GM11168 (cell line): ENCODE measurements at regions not wholly inside any gene's neighbourhood (a gene's known extent, or its start where the extent isn't known, plus 50 kb on each side); places are given as distances from the start of the nearest gene placed in this dataset.

Source experiments
- in situ Hi-C: fragments of 300-500 bp; cut with MboI; formaldehyde crosslinking; loops from one replicate; pipeline ENCODE4 v1.12.0; 2022; ENCODE audit warnings: low sequenced_read_pairs; ENCODE audit not compliant: unreplicated experiment

DNA sequence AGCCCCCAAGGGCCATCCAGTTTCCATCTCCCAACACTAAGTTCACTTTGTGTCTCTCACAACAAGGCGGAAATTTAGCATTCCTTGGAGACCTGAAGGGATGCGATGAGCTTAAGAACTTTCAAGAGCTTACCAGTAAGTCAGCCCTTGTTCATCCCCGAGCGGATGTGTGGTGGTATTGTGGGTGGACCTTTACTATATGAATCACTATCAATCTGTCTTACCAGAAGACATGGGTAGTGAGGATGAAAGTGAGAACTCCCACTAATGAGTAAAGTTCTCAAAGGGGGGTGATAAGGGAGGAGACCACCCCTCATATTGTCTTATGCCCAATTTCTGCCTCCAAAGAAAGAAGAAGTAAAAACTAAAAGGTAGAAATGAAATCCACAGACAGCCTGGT lies 329.6 kb upstream of the NCKAP5 start:
- in situ Hi-C loops = loop anchor here (25.0 kb wide), 2 partner anchors 189 to 314 kb away; no protein-coding TSS in a partner anchor

DNA sequence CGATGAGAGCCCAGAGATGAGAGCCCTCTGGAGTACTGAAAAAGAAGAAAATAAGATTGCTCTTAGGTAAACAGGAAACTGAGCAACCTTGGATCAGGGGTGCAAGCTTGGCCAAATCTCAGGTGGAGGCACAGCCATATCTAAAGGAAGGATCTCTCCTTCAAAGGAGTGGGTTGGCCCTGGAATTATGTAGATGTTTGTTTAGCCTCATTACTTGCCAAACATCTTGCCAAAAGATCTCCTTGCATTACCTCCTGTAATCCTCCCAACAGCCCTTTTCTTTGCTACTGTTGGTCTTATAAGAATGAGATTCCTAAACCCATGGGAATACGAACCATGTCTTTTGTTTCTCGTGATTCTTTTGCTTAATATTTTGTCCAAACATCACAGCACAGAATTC lies 332.6 kb upstream of the NCKAP5 start:
- in situ Hi-C loops = no loop called here

DNA sequence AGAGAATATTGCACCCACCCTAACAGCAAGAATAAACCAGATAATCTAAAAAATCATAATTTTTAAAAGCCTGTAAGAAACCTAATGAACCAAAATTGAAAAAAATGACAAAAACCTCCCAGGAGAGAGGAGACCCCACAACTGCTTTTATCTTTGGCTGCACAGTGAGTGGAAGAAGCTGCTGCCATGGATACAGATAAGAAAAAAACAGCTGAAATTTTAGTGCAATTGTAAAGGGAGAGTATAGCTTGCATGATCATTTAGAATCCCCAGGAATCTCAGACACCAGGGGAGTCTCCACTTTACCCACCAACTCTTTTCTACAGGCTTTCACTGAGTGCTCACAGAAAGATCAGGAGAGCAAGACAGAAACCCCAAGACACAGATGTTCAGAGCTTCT lies 338.1 kb upstream of the NCKAP5 start:
- in situ Hi-C loops = no loop called here

DNA sequence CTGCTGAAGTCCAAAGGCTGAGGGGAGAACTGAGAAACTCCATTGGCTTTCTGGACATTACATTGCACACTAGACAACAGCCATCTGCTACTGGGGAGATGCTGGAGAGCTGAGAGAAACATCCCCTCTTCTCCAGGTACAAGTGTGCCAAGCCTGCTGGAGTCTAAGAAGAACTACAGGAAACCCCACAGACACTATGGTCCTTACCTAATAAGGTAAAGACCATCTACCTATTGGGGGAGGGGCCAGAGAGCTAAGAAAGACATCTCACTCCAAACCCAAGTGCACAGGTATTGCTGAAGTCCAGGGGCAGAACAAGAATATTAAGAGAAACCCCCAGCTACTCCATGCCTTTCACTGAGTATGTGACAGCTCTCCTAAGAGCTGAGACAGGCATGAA lies 338.7 kb upstream of the NCKAP5 start:
- in situ Hi-C loops = no loop called here

DNA sequence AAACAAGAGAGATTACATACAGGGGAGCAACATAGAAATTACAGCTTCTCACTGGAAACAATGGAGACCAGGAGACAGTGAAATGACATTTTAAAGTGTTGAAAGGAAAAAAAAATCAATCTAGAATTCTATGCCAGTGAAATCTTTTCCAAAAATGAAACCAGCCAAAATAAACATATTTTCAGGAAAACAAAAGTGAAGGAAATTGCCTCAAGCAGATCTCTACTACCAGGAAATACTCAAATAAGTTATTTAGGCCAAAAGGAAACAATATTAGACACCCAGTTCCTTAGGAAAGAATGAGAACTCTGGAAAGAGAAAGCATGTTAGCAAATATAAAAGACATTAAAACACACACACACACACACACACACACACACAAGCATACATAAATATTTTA lies 339.9 kb upstream of the NCKAP5 start:
- in situ Hi-C loops = no loop called here

DNA sequence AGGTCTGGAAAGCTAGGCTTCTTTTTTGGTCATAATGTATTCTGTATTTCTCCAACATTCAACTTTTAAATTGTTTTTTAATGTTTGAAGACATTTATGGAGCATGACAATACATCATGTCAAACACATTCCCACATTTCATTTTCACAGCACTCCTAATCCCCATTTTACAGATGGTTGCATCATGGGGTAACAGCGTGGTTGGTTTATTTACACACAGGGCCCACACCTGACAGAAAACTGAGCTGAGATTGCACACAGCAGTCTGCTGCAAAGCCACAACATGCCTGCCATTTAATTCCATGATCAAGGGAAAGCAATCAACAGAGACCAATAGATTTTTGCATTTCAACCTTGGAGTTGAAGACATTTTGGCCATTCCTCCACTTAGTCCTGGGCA lies 335.7 kb upstream of the MGAT5 start:
- in situ Hi-C loops = no loop called here

DNA sequence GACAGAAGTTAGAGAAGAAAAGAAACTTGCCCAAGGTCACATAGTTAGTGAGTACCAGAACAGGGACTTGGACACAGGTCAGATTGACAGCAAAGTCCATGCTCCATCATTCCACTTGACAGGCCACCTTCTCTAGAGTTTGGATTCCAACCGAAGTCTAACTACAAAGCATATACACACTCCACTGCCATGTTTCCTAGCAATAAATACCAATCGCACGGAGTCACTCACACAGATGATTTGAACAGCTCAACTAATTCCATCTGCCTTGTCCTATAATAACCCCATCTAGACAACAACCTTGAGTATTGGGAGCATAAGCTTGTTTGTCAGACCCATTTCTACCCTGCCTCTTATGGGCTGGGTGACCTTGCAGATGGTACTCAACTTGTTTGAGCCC lies 334.6 kb upstream of the MGAT5 start:
- in situ Hi-C loops = no loop called here

DNA sequence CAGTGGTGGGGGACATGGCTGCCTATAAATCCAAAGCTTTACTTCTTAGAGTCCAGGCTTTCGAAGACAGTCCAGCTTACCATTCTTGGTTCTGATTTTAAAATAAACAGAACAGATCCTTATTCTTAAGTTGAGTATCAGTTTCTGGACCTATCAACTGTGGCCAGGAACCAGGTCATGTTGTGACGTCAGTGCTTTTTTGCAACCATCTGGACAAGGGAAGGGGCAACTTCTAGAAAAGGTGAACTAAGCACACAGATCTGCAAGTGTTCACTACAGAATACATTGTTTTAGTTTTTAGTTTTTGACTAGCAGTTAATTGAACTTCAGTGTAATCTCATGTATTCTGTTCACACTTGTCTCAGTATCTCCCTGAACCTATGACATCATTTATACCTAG lies 326.0 kb upstream of the MGAT5 start:
- in situ Hi-C loops = no loop called here

DNA sequence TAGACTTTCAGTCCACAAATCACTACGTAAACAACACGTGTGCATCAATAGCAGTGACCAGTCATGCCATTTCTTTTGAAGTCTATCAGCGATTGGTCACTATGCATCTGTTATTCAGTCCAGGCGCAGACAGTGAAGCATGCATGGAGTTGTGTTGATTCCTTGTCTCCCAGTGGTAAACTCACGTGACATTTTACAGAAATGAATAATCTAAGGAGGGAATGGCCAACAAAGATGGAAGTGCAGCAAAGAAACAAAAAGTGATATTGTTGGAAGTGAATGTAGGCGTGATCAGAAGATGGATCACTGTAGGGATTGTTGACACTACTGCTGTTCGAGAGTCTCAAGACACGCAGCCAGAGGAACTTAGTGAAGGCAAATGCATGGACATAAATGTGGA lies 317.8 kb upstream of the MGAT5 start:
- in situ Hi-C loops = no loop called here

DNA sequence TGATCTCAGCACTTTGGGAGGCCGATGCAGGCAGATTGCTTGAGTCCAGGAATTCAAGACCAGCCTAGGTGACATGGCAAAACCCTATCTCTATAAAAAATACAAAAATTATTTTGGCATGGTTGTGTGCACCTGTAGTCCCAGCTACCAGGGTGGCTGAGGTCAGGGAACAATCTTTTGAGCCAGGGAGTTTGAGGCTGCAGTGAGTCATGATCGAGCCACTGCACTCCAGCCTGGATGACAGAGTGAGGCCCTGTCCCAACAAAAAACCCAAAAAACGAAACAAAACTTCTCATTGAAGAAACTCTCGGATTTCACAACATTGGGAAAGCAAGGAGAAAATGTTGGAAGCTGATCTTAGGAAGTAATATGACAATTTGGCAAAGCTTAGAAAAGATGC lies 317.3 kb upstream of the MGAT5 start:
- in situ Hi-C loops = no loop called here

DNA sequence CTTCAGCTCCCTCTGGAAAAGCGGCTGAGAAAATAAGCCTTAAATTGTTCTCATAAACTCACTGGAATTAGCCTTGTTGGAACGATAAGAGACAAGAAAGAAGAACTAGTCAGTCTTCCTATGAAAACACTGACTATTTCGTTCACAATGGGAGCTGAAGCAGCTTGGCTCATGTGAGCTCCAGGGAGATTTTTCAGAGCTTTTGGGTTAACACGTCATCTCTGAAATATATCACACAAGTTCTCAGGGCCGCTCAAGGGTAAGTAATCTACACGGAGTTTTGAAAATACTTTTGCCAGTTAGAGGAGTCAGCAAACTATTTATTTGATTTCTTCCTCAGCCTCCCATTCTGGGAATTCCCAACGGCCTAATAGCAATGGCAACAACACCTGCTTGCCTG lies 316.2 kb upstream of the MGAT5 start:
- in situ Hi-C loops = no loop called here

DNA sequence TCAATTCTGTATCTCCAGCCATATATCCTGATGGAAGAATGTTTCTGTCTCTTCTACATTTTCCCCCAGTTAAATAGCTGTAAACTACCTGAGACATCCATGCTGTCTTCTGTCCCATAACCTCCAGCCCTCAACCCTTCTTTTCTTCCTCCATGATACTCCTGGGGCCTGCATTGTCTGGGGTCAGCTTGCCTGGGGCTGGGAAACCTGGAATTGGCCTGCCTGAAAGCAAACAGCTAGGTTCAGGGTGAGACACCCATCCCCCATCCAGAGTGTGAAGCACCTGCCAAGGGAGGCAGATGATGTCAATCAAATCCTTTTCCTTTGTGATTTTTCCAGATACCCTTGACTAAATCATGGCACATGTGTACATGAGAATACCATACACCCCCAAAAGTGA lies 313.7 kb upstream of the MGAT5 start:
- in situ Hi-C loops = no loop called here

DNA sequence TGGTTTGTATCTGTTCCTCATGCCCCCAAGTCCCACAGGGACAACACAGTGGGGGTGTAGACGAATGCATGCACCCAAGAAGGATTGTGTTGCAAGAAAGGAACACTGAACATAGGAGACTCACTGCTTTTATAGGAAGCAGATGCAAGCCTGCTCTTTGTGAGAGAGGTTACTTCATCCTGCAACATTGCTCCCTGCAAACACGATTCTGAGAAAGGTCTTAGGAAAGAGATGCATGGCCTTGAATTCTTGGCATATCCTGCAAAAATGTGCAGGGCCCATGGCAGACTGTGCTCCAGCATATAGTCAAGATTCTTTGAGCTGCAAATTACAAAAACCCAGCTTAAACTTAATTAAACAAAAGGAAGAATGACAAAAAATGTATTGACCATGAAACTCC lies 312.2 kb upstream of the MGAT5 start:
- in situ Hi-C loops = no loop called here

DNA sequence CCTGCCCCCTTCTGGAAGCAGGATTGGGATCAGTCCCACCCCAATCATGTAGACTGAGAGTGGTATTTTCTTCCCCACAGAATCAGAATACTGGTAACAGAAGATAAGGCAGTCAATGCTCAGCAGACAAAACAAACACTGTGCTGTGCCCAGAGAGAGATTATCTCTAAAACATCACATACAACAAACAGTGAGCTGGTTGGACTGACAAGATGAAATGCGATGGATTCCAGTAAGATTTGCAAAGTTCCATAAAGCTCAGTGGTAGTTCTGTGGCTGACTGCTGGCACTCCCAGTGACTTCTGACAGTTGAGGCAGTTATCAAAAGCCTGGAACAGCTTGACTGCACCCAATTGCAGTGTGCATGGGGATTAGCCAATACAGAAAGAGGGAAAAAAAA lies 311.5 kb upstream of the MGAT5 start:
- in situ Hi-C loops = no loop called here

DNA sequence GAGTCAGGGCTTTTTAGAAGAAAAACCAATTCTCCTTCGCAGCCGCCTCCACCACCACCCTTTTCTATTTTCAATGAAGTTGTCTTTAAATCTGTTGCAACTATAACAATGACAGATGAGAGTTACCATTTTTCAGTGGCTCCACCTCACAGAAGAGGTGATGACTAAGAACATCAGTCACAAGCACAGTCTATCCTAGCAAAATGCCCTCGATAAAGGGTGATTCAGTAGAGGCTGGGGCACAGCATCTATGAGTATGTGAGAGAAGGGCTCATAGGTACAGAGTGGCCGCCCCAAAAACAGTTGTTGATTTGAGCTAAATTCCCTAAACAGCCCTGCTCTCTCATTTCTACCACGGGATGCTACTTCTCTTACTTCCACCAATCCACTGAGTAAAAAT lies 310.8 kb upstream of the MGAT5 start:
- in situ Hi-C loops = no loop called here

DNA sequence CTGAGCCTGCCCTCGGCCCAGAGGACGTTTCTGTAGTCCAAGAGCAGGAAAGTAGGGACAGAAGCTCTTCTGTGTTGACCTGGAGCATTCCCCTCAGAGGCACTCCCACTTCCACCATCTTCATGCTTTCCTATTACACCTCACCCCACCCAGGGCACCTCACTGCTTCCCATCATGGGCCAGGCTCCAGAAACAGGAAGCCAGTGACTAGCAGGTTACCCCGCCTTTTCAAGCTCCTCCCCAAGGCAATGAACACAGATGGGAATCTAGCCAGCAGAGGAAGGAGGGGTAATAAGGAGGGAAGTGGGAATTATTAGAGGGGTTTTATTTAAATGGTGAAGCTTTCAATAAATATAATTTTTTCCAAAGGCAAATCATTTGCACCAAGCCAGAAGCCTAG lies 308.8 kb upstream of the MGAT5 start:
- in situ Hi-C loops = no loop called here

DNA sequence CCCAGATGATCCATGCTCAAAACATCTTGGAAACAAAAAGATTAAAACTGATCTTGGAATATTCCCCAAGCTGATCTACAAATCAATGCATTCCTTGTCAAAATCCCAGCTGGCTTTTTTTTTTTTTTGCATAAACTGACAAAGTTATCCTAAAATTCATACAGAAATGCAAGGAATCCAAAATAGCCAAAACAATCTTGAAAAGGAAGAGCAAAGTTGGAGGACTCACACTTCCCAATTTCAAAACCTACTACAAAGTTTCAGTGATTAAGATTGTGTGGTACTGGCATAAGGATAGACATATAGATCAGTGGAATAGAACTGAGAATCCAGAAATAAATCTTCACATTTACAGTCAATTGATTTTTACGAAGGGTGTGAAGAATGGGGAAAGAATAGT lies 306.8 kb upstream of the MGAT5 start:
- in situ Hi-C loops = no loop called here

DNA sequence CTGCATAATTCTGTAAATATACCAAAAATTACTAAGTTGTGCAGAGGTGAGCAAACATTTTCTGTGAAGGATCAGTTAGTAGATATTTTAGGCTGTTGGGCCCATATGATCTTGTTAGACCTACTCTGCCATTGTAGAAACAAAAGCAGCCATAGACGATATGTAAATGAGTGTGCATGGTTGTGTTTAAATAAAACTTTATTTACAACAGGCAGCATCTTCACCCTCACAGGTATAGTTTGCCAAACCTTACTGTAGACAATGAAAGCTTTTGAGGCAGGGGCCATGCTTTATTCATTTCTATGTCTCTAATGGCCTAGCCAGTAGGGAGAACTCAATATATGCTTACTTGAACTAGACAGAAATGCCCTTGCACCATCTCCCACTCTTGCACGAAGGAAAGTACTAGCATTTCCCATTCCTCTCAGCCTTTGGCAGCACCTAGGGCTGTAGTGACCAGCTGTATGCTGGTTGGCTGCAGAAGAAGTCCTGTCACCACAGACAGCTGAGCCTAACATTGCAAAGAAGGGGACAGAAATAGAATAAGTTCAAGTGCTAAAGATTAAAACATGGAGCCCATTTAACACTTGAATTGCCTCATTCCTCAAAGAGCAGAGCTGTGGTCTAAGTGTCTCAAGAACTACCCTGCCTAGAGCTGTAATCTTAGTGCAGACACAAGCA lies 305.1 kb upstream of the MGAT5 start:
- in situ Hi-C loops = no loop called here

DNA sequence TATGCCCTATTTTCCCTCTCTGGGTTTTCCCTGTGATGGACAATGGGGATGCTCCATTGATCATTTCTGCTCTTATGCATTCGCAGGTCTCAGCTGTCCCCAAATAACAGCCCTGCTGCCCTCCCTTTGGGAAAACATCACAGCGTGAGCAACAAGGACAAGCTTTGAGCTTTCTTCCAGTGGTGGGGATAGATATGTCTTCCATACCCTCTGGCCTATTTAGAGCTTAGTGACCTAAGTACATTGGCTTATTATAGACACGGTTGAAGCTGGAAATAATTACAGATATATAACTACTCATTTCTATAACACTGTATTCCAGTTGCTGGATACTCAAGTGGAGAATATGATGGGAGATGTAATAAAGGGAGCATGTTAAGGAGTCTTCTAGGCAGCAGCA lies 304.3 kb upstream of the MGAT5 start:
- in situ Hi-C loops = no loop called here

DNA sequence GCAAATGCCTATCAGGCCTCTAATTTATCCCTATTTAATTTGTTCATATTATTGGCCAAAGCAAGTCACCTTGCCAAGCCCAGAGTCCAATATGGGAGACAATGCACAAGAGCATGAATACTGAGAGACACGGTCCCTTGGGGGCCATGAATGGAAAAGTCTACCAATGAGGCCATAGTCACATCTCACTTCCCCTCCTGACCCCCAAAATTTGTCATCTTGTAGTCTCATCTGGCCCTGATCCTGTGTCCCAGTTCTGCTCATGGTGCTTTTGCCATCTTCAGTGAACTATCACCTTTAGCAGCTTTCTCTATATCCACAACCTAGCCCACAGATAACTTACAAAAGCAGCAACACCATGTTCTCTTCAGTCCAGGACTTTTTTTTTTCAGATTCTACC lies 302.7 kb upstream of the MGAT5 start:
- in situ Hi-C loops = no loop called here

DNA sequence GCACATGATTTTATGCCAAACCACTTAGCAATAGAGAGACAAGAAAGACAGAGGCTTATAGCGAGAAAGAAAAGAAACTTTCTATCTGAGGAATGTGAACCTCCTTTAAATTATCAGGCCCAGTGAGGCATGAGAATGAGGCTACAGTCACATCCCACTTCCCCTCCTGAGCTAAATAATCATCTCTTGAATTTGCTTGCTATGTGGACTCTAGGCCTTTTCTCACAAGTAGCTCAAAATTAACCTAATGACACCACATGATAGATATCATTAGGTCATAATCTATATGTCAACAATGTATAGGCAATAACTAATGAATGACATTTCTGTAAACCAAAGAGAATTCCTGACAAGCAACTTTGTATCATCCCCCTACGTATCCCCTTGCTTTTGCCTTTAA lies 301.5 kb upstream of the MGAT5 start:
- in situ Hi-C loops = no loop called here

DNA sequence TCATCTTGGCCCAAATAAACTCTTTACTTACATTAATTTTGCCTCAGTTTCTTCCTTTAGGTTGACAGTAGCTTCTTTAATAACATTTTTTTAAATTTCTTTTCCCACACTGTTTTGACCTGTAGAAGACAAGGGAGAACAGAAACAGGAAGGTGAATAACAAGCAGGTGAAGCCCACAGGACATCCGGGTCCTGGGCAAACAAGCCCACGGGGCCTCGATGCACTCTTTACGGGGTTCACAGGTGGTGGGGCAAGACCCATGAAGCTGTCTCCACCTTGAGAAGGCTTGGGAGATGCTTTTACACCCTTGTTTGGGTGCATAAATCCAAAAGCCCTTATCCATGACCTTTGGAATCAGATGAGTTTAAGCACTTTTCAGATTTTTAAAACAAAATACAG lies 301.0 kb upstream of the MGAT5 start:
- in situ Hi-C loops = no loop called here

DNA sequence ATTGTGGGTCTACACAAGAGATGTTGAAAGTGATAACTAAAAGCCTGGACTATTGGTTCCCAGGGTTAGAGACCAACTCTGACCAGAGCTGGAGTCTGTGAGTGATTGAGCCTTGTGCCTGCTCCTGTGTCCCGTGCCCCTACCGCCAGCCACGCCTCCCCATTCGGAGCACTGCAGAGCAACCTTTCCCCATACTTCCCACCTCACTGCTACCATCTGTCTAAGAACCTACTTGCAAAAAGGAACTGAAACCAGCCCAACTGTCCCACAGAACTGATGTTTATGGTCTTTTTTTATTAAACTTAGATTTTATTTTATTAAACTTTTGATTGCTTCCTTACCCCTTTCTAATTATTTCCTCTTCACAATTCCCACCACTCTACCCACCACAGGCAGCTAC lies 300.3 kb upstream of the MGAT5 start:
- in situ Hi-C loops = no loop called here
